Activated CD4-positive, alpha-beta T cell treated with anti-CD3 and anti-CD28 coated beads, Interleukin-2, Interleukin-6, amounts not matched to agents 100 ng/mL and 50 ng/mL, durations not matched to agents 16 hours and 8 hours (primary cell): ENCODE measurements at regions not wholly inside any gene's neighbourhood (a gene's known extent, or its start where the extent isn't known, plus 50 kb on each side); places are given as distances from the start of the nearest gene placed in this dataset.
"Not testable (repeated sequence)": the region's sequence is repeated elsewhere in the genome, so short reads cannot be mapped to it uniquely, and the experiment has no call there.

ENCODE experiments used
- DNase-seq: peaks from one replicate; pipeline ENCODE4 v3.0.0-alpha.2; 2020

DNA sequence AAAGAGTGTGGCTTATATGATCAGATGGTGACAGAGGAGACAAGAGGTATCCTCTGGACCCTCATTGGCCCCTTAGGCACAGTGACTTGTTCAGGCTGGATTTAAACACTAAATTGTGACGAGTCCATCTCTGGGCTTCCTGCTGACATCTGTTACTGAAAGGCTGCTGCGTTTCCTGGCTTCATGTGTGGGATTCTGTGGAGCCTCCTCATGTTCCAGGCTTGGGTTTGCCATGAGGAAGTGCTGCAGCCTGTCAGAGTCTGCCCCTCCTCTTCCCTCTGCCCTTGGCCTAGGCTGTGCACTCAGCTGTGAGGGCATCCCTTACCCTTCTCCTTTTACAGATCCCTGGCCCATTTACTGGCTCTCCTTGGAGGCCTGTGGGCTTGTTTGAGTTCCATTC is 159.1 kb upstream of the TTC29 start:
- DNase-seq: no peak

DNA sequence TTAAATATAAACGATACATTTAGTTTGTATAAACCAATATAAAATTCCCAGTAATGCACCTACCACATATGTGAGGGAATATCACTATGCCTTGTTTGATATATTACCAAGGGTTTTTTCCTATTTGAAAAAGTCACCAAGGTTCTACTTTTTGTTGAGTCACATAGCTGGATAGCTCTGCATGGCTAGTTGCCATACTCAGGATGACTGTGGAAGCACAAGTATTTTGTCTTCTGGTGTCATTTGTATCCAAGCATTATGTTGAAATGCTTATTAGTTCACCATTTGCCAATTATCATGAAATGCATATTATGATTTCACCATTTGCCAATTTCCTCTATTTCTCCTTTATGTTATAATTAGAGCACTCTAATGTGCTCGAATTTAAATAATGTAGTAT is 162.7 kb upstream of the TTC29 start:
- no peak for DNase-seq

- no peak for DNase-seq
Measured at GRCh38 chr4:147109800-147110199, 164.1 kb upstream of the TTC29 start.

- no peak for DNase-seq
Measured at GRCh38 chr4:147110473-147111367, 165.1 kb upstream of the TTC29 start.

GRCh38 chr4:147112196-147112595 is 166.5 kb upstream of the TTC29 start:
- DNase-seq: not testable (repeated sequence)

DNA sequence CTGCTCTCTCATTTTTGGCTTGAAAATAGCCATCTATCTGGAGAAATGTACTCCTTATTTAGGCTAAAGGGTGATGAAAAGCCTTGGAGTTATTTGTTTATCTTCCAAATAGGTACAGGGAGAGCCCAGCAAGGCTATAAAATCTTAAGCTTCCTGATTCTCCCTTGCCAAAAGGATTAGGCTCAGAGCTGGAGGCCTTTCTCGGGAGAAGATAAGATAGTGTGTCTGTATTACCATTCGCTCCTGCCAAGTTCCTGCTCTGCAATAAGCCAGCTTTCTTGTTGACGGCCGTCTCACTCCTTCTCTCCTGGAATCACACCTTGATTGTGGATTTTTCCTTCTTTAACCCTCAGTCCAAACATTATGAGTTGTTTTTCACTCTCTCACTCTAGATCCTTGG is 171.8 kb upstream of the TTC29 start:
- no peak for DNase-seq

DNA sequence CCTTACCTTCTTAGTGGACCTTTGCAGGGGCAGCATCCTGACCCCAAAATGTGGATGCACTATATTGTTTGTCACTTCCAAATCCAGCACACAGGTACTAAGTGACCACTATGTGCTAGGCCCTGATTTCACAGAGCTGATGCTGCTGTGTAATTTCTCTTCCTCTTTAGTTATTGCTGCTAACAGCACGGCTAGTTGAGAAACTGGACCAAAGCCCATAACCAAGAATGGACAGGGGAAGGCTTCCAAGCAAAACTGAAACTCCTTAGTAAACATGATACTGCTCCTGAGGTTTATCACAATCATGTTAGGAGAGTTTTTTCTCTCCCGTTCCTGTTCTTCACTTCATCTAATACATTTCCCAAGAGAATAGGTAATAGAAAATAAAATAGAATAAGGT is 172.9 kb upstream of the TTC29 start:
- no peak for DNase-seq

DNA sequence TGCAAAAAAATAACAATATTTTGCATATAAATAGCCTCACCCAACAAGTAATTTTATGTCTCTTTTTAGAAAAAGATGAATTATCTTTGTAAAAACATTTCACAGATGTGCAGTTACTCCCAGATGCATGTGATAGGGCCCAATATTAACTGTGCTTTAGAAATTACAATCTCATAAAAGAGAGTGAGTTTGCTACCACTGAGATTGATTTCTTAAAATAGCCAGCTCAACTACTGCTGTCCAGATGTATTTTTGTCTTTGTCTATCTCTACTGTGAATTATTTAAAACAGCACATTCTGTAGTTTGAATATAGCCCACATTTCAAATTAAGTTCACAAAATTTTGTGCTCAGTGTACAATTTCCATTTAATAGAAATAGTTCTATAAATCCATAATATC is 177.0 kb upstream of the TTC29 start:
- DNase-seq: no peak

- no peak for DNase-seq
Measured at GRCh38 chr4:147123146-147123545, 177.5 kb upstream of the TTC29 start.

DNA sequence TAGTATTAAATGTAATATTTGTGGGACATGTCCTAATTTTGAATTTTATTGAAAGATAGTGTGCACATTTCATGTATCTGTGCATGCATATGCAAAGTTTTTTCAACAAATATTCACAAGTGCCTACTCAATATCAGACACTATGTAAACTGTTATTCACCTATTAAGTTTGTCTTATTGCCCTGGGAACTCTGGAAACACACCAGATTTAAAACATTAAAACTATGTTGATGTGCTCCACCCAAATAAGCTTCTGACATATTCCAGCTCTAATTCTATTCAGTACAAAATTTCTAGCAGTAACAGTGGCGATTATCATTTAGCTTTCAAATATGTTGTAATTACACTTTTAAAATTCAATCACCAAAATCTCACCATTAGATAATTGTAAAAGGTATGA is 183.1 kb upstream of the TTC29 start:
- no peak for DNase-seq

DNA sequence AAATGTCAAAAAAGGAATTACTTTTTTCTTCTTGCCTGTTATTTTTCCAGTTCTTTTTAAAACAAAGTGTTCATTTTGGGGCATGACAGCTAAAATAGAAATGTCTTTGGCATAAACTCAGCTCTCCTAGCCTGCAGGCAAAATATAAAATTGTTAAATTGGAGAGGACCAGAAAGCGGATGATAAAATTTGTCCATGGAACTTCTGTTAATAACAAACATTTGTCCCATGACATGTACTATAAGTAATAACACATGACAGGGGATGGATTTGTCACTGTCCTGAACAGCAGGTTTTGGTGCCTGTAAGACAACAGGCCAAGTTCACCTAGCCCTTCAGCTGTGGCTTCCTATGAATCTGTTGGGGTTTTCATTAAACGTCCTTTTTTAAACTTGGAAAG is 184.0 kb upstream of the TTC29 start:
- no peak for DNase-seq

GRCh38 chr4:147134536-147135210 is 189.0 kb upstream of the TTC29 start:
- DNase-seq: no peak

DNA sequence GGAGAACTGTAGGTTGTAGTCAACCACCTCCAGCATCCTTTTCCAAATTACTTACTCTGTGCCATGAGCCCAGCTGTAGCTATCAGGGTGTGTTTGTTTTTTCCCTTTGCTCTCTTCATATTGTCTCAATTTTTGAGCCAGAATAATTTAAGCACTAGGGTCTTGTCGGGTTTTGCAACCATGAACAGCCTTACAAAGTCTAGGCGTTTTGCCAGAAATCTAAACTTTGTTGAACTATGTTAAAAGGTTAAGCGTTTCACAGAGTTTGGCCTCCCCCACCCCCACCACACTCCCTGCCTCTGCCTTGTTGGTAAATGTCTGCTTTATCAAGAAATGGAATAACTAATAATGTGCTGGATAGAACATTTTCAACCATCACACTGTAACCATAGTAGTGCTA is 190.6 kb upstream of the TTC29 start:
- no peak for DNase-seq

- DNase-seq: no peak
Measured at GRCh38 chr4:147136751-147137150, 191.1 kb upstream of the TTC29 start.

DNA sequence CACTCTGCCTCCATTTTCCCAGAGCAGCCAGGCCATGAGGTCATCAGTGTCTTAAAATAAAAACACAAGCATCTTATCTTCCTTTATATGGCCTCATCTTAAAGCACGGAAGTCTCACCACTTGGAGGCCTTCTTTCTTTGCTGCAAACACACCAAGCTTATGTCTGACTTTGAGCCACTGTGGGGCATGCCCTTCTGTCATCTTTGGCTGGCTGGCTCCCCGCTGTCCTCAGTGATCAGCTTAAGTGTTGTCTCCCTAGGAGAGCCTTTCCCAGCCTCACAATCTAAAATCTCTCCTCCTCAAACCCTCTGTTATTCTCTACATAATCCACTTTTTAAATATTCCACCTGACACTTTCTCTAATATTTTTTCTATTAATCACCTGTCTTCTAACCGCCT is 191.6 kb upstream of the TTC29 start:
- DNase-seq: no peak

- DNase-seq: no peak
Measured at GRCh38 chr4:147138171-147138570, 192.5 kb upstream of the TTC29 start.

DNA sequence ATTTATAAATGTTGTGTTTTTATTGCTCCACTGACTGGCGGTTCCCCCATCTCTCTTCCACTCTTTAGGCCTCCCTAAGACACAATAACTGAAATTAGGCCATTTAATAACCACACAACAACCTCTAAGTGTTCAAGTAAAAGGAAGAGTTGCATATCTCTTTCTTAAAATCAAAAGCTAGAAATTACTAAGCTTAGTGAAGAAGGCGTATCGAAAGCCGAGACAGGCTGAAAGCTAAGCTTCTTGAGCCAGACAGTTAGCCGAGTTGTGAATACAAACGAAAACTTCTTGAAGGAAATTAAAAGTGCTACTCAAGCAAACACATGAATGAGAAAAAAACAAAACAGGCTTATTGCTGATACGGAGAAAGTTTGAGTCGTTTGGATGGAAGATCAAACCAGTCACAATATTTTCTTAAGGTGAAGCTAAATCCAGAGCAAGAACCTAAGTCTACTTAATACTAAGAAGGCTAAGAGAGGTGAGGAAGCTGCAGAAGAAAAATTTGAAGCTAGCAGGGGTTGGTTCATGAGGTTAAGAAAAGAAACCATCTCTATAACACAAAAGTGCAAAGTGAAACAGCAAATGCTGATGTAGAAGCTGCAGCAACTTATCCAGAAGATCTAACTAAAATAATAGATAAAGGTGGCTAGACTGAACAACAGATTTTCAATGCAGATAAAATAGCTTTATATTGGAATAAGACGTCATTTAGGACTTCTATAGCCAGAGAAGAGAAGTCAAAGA is 194.0 kb upstream of the TTC29 start:
- DNase-seq: peak; percentile 26

DNA sequence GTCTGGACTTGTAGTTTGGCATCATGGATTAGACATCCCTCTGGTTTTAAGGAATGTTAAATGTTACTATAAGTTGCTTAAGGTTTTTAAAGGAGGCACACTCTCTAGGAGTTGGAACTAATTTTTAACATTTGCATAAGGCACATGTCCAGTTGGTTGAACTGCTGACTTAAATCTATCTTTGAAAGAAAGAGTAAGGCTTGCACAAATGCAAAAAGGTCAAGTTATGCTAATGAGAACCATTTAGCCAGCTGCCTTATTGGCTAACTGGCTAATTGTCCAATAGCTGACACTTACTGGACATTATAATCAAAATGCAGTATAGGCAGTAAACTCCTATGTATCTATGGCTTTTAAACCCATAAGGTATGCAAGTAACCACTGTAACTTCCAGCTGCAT is 206.1 kb upstream of the TTC29 start:
- no peak for DNase-seq

GRCh38 chr4:147157860-147158701 is 212.4 kb upstream of the TTC29 start:
- no peak for DNase-seq

GRCh38 chr4:147160908-147161513 is 215.3 kb upstream of the TTC29 start:
- peak; percentile 49 for DNase-seq

DNA sequence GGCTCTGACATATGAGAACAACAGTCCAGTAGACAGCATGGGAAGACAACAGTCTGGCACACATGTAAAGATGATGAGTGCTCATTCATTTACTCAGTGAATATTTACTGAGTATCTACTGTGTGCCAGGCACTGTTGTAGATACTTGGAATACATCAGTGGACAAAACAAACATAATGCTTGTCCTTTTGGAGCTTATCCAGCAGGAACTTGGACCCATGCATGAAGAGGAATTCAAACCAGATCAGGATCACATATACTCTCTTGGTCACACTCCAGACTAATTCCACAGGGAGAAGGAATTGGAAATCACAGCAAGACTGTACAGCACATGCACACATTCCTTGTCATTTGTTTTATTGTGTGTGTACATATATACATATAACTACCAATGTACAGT is 217.6 kb upstream of the TTC29 start:
- DNase-seq: no peak

GRCh38 chr4:147168200-147168599 is 222.5 kb upstream of the TTC29 start:
- not testable (repeated sequence) for DNase-seq
